Ramos (cell line): ENCODE measurements at regions not wholly inside any gene's neighbourhood (a gene's known extent, or its start where the extent isn't known, plus 50 kb on each side); places are given as distances from the start of the nearest gene placed in this dataset.

Experiments used
- in situ Hi-C: fragments of 300-500 bp; cut with MboI; formaldehyde crosslinking; loops from one replicate; pipeline ENCODE4 v1.14.3; 2022; ENCODE audit warnings: low sequenced_read_pairs; ENCODE audit not compliant: unreplicated experiment

- in situ Hi-C loops, result no loop called here
Measured at GRCh38 chr15:46670258-46670657, 1035.4 kb downstream of the SQOR start.

GRCh38 chr15:46671336-46671735 lies 1036.5 kb downstream of the SQOR start:
- in situ Hi-C loops, result no loop called here

- in situ Hi-C loops, result no loop called here
Measured at GRCh38 chr15:46672041-46672440, 1037.2 kb downstream of the SQOR start.

GRCh38 chr15:46676233-46677206 lies 1040.8 kb upstream of the SEMA6D start:
- in situ Hi-C loops, result no loop called here

GRCh38 chr15:46677491-46677890 lies 1039.8 kb upstream of the SEMA6D start:
- in situ Hi-C loops, result no loop called here

- in situ Hi-C loops, result no loop called here
Measured at GRCh38 chr15:46681901-46682300, 1035.4 kb upstream of the SEMA6D start.

GRCh38 chr15:46682969-46683791 lies 1034.1 kb upstream of the SEMA6D start:
- in situ Hi-C loops, result no loop called here

GRCh38 chr15:46685096-46685495 lies 1032.2 kb upstream of the SEMA6D start:
- in situ Hi-C loops, result no loop called here

GRCh38 chr15:46685681-46686080 lies 1031.6 kb upstream of the SEMA6D start:
- in situ Hi-C loops, result no loop called here

- in situ Hi-C loops, result no loop called here
Measured at GRCh38 chr15:46696281-46696680, 1021.0 kb upstream of the SEMA6D start.

- in situ Hi-C loops, result no loop called here
Measured at GRCh38 chr15:46701346-46701745, 1016.0 kb upstream of the SEMA6D start.

GRCh38 chr15:46701896-46702295 lies 1015.4 kb upstream of the SEMA6D start:
- in situ Hi-C loops, result no loop called here

GRCh38 chr15:46703020-46703861 lies 1014.1 kb upstream of the SEMA6D start:
- in situ Hi-C loops, result no loop called here

GRCh38 chr15:46703871-46704637 lies 1013.3 kb upstream of the SEMA6D start:
- in situ Hi-C loops, result no loop called here

- in situ Hi-C loops, result no loop called here
Measured at GRCh38 chr15:46707452-46707851, 1009.9 kb upstream of the SEMA6D start.

- in situ Hi-C loops, result no loop called here
Measured at GRCh38 chr15:46708226-46708625, 1009.1 kb upstream of the SEMA6D start.

- in situ Hi-C loops, result no loop called here
Measured at GRCh38 chr15:46709460-46710083, 1007.7 kb upstream of the SEMA6D start.

GRCh38 chr15:46710401-46710960 lies 1006.8 kb upstream of the SEMA6D start:
- in situ Hi-C loops, result no loop called here

- in situ Hi-C loops, result no loop called here
Measured at GRCh38 chr15:46713045-46713444, 1004.3 kb upstream of the SEMA6D start.
